Vagina (tissue), 2 donors: ENCODE measurements at regions not wholly inside any gene's neighbourhood (a gene's known extent, or its start where the extent isn't known, plus 50 kb on each side); places are given as distances from the start of the nearest gene placed in this dataset.

Experiments used
- DNase-seq, 2 donors: peaks; one replicate each; pipeline ENCODE4 v3.0.0-alpha.2; 2017; ENCODE audit errors: extremely low spot score in 2 of 2
- H3K27ac ChIP-seq: fragments of 200-600 bp; sonication (generic); one replicate; pipeline ENCODE4 v1.5.1; 2019
- H3K27me3 ChIP-seq: fragments of 200-600 bp; sonication (generic); one replicate; pipeline ENCODE4 v1.5.1; 2019
- H3K36me3 ChIP-seq, 2 donors: fragments of 200-600 bp; sonication (generic); one replicate each; pipeline ENCODE4 v1.5.1; 2017 to 2019
- H3K4me1 ChIP-seq: fragments of 200-600 bp; sonication (generic); one replicate; pipeline ENCODE4 v1.5.1; 2019
- H3K4me3 ChIP-seq, 2 donors: fragments of 200-600 bp; sonication (generic); 1 replicate in 1 of 2; 2 replicates in 1 of 2; pipeline ENCODE4 v1.5.1; 2016 to 2019
- H3K9me3 ChIP-seq: fragments of 200-600 bp; sonication (generic); one replicate; pipeline ENCODE4 v1.5.1; 2019
- CTCF ChIP-seq, 3 experiments: fragments of 450-650 bp in 2 of 3; fragments of 200-600 bp in 1 of 3; sonication (generic) in 1 of 3; IDR thresholded peaks; one replicate each; pipeline ENCODE4 v1.5.1; 2017 to 2019; ENCODE audit warnings: antibody characterized with exemption in 3 of 3, mild to moderate bottlenecking in 2 of 3, moderate library complexity in 2 of 3
- POLR2A ChIP-seq, 2 donors: fragments of 450-650 bp; IDR thresholded peaks; one replicate each; pipeline ENCODE4 v1.6.1; 2017; ENCODE audit warnings: antibody characterized with exemption in 2 of 2, mild to moderate bottlenecking in 2 of 2, moderate library complexity in 2 of 2
- POLR2AphosphoS5 ChIP-seq, 2 donors: sonication (generic); formaldehyde crosslinking; IDR thresholded peaks; one replicate each; pipeline ENCODE4 v1.9.0; 2017; ENCODE audit warnings: antibody characterized with exemption in 2 of 2, mild to moderate bottlenecking in 2 of 2, low read depth in 1 of 2; ENCODE audit not compliant: insufficient read depth in 1 of 2
- intact Hi-C: fragments of 100-400 bp; cut with DNase I; formaldehyde crosslinking; loops from one replicate; pipeline ENCODE4 v1.15.1; 2023

DNA sequence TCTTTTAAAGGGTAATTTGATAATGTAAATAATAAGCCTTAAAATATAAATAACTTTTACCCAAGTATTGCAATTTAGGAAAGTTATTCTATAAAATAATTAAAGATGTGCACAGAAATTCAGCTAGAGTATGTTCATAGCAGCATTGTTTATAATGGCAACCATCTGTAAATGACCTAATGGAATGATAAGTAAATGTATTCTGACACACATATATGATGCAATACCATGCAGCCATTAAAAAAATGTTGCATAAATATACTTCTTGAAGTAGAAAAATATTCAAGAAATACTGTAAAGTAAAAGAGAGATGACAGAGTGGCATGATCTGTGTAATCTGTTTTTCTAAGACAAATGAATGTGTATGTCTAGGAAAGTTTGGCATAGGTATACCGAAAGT is 545.7 kb downstream of the ZEB2 start:
- Histone ChIP-seq H3K27me3 (no peaks in the 10 kb centered on the region), H3K9me3 (no peaks in the 10 kb centered on the region), H3K27ac (no peak overlapping the region), H3K4me3 (no peak overlapping the region), H3K36me3 (no peaks in the 10 kb centered on the region), H3K4me1 (no peaks in the 10 kb centered on the region)
- intact Hi-C loops: no loop called here
- DNase-seq: no peak
- TF ChIP-seq POLR2AphosphoS5 (IDR thresholded peaks at IDR 0.05; ENCODE audit: insufficient read depth in 1 of 2, low read depth in 1 of 2) (no peak), POLR2A (IDR thresholded peaks at IDR 0.05) (no peak), CTCF (IDR thresholded peaks at IDR 0.05) (no peak)

DNA sequence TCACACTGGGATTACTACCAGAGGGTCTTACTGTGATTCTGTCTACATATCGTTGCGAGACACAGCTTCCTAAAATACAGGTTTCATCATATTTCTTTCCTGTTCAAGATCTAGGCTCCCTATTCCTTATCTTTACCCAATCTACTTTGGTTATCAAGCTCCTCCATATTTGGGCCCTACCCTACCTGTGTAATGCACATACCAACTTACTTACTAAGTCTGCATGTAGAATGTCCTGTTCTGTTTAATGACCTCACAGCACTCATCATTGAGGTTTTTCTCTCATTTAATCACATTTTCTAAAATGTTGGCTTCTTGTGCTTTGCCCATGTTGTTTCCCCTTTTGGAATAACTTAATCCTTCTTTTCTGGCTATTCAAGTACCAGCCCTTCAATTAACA is 551.1 kb downstream of the ZEB2 start:
- no peak overlapping the region for H3K4me3 ChIP-seq
- H3K27ac ChIP-seq: no peak overlapping the region
- intact Hi-C loops: no loop called here
- TF ChIP-seq CTCF (IDR thresholded peaks at IDR 0.05): no peak
- TF ChIP-seq POLR2A (IDR thresholded peaks at IDR 0.05): no peak
- TF ChIP-seq POLR2AphosphoS5 (IDR thresholded peaks at IDR 0.05; ENCODE audit: insufficient read depth in 1 of 2, low read depth in 1 of 2): no peak
- no peaks in the 10 kb centered on the region for H3K9me3 ChIP-seq
- H3K4me1 ChIP-seq: no peaks in the 10 kb centered on the region
- no peak for DNase-seq
- no peaks in the 10 kb centered on the region for H3K27me3 ChIP-seq
- H3K36me3 ChIP-seq: no peaks in the 10 kb centered on the region

DNA sequence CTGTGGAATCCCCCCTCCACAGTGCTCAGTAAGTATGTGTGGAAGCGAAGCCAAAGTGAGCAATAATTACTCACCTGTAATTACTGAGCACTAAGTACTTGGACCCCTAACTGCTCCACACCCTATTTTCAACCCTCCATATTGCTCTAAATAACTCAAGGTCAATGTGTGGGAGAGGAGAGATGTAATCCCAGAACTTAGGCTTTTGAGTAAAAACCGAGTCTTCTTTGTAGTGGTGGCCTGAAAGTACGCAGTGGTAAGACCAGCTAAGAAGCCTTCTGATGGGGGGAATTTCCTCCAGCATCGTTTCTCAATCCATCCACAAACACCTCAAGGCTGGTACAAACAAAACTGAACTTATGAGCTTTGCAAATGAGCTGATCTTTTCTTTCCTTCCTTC is 551.6 kb downstream of the ZEB2 start:
- TF ChIP-seq CTCF (IDR thresholded peaks at IDR 0.05) (no peak), POLR2A (IDR thresholded peaks at IDR 0.05) (no peak), POLR2AphosphoS5 (IDR thresholded peaks at IDR 0.05; ENCODE audit: insufficient read depth in 1 of 2, low read depth in 1 of 2) (no peak)
- Histone ChIP-seq H3K27me3 (no peaks in the 10 kb centered on the region), H3K4me1 (no peaks in the 10 kb centered on the region), H3K27ac (no peak overlapping the region), H3K36me3 (no peaks in the 10 kb centered on the region), H3K4me3 (no peak overlapping the region), H3K9me3 (no peaks in the 10 kb centered on the region)
- no peak for DNase-seq
- intact Hi-C loops: no loop called here

GRCh38 chr2:143965493-143966164 is 554.3 kb downstream of the ZEB2 start:
- TF ChIP-seq CTCF (IDR thresholded peaks at IDR 0.05): no peak
- TF ChIP-seq POLR2AphosphoS5 (IDR thresholded peaks at IDR 0.05; ENCODE audit: insufficient read depth in 1 of 2, low read depth in 1 of 2): no peak
- TF ChIP-seq POLR2A (IDR thresholded peaks at IDR 0.05): no peak
- H3K9me3 ChIP-seq: no peaks in the 10 kb centered on the region
- no peak overlapping the region for H3K4me3 ChIP-seq
- no peaks in the 10 kb centered on the region for H3K36me3 ChIP-seq
- H3K4me1 ChIP-seq: no peaks in the 10 kb centered on the region
- H3K27ac ChIP-seq: no peak overlapping the region
- DNase-seq: no peak
- H3K27me3 ChIP-seq: no peaks in the 10 kb centered on the region
- intact Hi-C loops: no loop called here

- Histone ChIP-seq H3K36me3 (no peaks in the 10 kb centered on the region), H3K4me1 (no peaks in the 10 kb centered on the region), H3K27me3 (no peaks in the 10 kb centered on the region), H3K27ac (no peak overlapping the region), H3K4me3 (no peak overlapping the region), H3K9me3 (no peaks in the 10 kb centered on the region)
- DNase-seq: no peak
- intact Hi-C loops: no loop called here
- TF ChIP-seq CTCF (IDR thresholded peaks at IDR 0.05) (no peak), POLR2A (IDR thresholded peaks at IDR 0.05) (no peak), POLR2AphosphoS5 (IDR thresholded peaks at IDR 0.05; ENCODE audit: insufficient read depth in 1 of 2, low read depth in 1 of 2) (no peak)
These were observed 555.0 kb downstream of the ZEB2 start for GRCh38 chr2:143964891-143965290.
